Upper lobe of left lung (tissue), 6 donors: ENCODE measurements at regions not wholly inside any gene's neighbourhood (a gene's known extent, or its start where the extent isn't known, plus 50 kb on each side); places are given as distances from the start of the nearest gene placed in this dataset.

Source experiments
- ATAC-seq, 2 donors: fragments of 200-7000 bp; cut with Tn5 transposase; one replicate each; pipeline ENCODE4 v1.9.1; 2022; ENCODE audit warnings: mild to moderate bottlenecking in 2 of 2, moderate library complexity in 2 of 2; ENCODE audit not compliant: low FRiP score in 2 of 2
- DNase-seq, 2 donors: peaks; one replicate each; pipeline ENCODE4 v3.0.0-alpha.2; 2019 to 2020
- H3K27ac ChIP-seq, 4 donors: fragments of 200-600 bp; sonication (generic); one replicate each; pipeline ENCODE4 v1.5.1; 2016 to 2019
- H3K27me3 ChIP-seq, 4 donors: fragments of 200-600 bp; sonication (generic); one replicate each; pipeline ENCODE4 v1.5.1; 2017 to 2019
- H3K36me3 ChIP-seq, 4 donors: fragments of 200-600 bp; sonication (generic); one replicate each; pipeline ENCODE4 v1.5.1; 2016 to 2019
- H3K4me1 ChIP-seq, 4 donors: fragments of 200-600 bp; sonication (generic); one replicate each; pipeline ENCODE4 v1.5.1; 2018 to 2019
- H3K4me3 ChIP-seq, 4 donors: fragments of 200-600 bp; sonication (generic); one replicate each; pipeline ENCODE4 v1.5.1; 2017 to 2019; ENCODE audit warnings: mild to moderate bottlenecking in 2 of 4, moderate library complexity in 1 of 4
- H3K9me3 ChIP-seq, 4 donors: fragments of 200-600 bp; sonication (generic); one replicate each; pipeline ENCODE4 v1.5.1; 2018 to 2019
- CTCF ChIP-seq, 6 experiments: fragments of 450-650 bp in 4 of 6; fragments of 200-600 bp in 2 of 6; sonication (generic) in 2 of 6; IDR thresholded peaks; one replicate each; pipeline ENCODE4 v1.5.1; 2016 to 2019; ENCODE audit warnings: antibody characterized with exemption in 6 of 6
- EP300 ChIP-seq, 4 donors: sonication (generic); formaldehyde crosslinking; IDR thresholded peaks; one replicate each; pipeline ENCODE4 v1.5.1; 2017; ENCODE audit warnings: antibody characterized with exemption in 4 of 4, control low read depth in 2 of 4
- POLR2A ChIP-seq, 4 donors: fragments of 450-650 bp; IDR thresholded peaks; one replicate each; pipeline ENCODE4 v1.5.1; 2016 to 2017; ENCODE audit warnings: antibody characterized with exemption in 4 of 4, mild to moderate bottlenecking in 2 of 4
- POLR2AphosphoS5 ChIP-seq, 2 donors: sonication (generic); formaldehyde crosslinking; IDR thresholded peaks; one replicate each; pipeline ENCODE4 v1.5.1; 2017; ENCODE audit warnings: antibody characterized with exemption in 2 of 2
- WGBS, 2 donors: methylation state at CpG; one replicate each; pipeline ENCODE4 v1.1.5; 2017 to 2018; 5-methylcytosine and 5-hydroxymethylcytosine counted together
- donor health status: DM: no; HTN: no; CAD: no; lungs with moderate emphysema.
- donor health status: DM: no; HTN: yes; CAD: no; lungs with severe emphysema.

DNA sequence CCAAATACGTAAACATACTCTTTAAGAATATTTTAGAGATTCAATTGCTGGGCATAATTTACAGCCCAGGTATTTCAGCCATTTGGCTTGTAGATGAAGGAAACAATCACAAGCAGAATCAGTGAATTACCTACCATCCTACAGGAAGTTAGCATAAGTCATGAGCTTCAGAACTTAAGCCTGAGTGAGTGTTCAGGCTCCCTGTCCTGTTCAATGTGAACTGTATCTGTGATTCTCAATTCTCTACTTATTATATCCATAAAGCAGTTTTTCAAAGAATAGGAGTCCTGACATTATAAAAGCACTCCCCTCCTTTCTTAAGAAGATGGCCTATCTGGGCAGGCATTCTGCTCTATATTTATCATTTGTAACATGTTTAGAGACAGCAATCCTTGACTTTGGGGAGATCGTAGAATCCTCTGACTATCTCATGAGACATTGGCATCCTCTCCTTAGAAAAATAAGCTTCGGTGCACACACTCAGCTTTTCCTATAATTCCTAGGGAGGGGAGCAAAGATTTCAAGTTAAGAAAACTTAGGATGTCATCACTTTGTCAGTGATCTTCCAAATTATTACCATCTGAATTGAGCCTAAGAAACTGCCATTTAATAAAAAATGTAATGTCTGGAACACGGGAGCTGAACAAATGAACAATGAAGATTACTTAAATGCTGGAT is 645.2 kb upstream of the IGFBP3 start:
- no peak for DNase-seq
- no peak overlapping the region for H3K27ac ChIP-seq
- H3K36me3 ChIP-seq = no peaks in the 10 kb centered on the region
- no peaks in the 10 kb centered on the region for H3K27me3 ChIP-seq
- peaks cover 0 to 4% (median 0%) of the 10 kb centered on the region in 4 donors for H3K9me3 ChIP-seq
- peaks cover 0 to 3% (median 0%) of the 10 kb centered on the region in 4 donors for H3K4me1 ChIP-seq
- WGBS, 2 donors = 83 to 87% methylated on average over 4 of the region's 4 CpGs
- no peak overlapping the region for H3K4me3 ChIP-seq
- no peak for ATAC-seq
- TF ChIP-seq POLR2A (IDR thresholded peaks at IDR 0.05) (no peak), CTCF (IDR thresholded peaks at IDR 0.05) (no peak), EP300 (IDR thresholded peaks at IDR 0.05) (no peak), POLR2AphosphoS5 (IDR thresholded peaks at IDR 0.05) (no peak)

DNA sequence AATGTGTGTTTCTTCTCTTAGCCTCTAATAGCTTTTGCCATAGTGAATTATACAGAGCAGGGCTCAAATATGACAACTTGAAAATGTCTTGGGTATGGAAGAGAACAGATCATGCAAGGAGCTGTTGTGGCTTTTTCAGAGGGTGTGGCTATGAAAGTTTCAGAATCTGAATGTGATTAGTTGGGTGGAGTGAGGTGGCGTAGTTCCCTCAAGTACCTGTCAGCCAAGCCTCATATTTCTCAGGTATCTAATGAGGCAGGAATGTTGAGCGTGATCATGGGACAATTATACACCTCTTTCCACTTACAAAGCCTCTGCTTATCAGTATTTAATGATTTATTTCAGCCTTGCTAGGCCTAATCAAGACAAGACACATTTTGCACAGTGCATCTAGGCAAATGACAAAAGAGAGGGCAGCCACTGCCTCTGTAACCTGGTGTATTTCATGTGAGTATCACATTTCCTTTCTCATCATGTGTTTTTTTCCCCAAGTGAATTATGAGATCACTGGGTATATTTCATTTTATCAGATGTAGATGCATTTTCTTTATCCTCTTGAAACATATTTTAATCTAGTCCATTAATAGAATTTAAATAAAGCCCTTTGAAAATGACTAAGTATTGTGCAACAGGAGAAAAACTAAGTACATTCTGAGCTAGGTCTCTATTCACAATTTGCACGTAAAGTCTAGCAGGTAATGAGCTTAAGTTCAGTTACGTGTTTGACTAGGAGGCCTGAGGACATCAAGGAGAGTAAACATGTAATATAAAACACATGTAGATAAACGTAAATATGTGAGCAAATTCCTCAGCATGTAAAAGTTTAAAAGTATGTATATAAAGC is 644.4 kb upstream of the IGFBP3 start:
- peak in 1 of 2 donors; percentile 70 for ATAC-seq
- WGBS, 2 donors = 57 to 73% methylated on average over 5 of the region's 5 CpGs
- Histone ChIP-seq H3K4me3 (no peak overlapping the region), H3K4me1 (peaks cover 0 to 3% (median 0%) of the 10 kb centered on the region in 4 donors), H3K27me3 (no peaks in the 10 kb centered on the region), H3K36me3 (no peaks in the 10 kb centered on the region), H3K9me3 (peaks cover 0 to 7% (median 0%) of the 10 kb centered on the region in 4 donors), H3K27ac (no peak overlapping the region)
- DNase-seq = peak in 1 of 2 donors; percentile 34
- TF ChIP-seq EP300 (IDR thresholded peaks at IDR 0.05) (peak in 1 of 4 donors; percentile 43), CTCF (IDR thresholded peaks at IDR 0.05) (no peak)

DNA sequence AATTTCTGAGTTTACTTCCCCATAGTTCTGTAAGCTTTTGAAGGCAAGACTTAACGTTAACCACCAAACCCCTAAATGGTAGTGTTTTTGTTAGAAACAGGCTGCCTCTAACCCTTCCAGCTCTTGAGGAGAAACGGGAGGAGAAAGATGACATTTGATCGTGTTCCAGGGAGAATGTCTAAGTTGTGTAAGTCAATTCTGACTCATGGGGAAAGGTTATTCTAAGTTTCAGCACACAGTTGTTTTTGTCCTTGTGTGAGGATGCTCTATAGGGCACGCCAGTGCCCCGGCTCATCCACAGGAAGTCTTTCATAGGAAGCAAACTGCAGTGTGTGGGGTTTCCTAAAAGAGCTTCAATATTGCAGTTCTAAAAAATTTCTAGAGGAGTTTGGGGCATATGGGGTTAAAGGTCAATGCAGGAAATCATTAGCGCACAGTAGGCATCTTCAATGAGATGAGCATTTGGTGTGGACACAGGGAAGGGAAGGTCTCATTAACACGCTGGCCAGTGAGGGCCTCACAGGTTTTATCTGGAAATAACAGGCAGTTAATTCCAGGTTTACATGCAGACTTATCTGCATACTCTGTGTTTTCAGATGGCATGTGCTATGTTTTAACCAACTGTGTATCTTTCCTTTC is 638.2 kb upstream of the IGFBP3 start:
- peaks cover 0 to 7% (median 0%) of the 10 kb centered on the region in 4 donors for H3K9me3 ChIP-seq
- TF ChIP-seq POLR2A (IDR thresholded peaks at IDR 0.05) = no peak
- TF ChIP-seq POLR2AphosphoS5 (IDR thresholded peaks at IDR 0.05) = no peak
- no peak for TF ChIP-seq CTCF (IDR thresholded peaks at IDR 0.05)
- no peak for TF ChIP-seq EP300 (IDR thresholded peaks at IDR 0.05)
- no peaks in the 10 kb centered on the region for H3K27me3 ChIP-seq
- ATAC-seq (no peak), DNase-seq (no peak)
- H3K4me3 ChIP-seq = no peak overlapping the region
- WGBS, 2 donors = 82 to 84% methylated on average over 7 of the region's 7 CpGs
- H3K27ac ChIP-seq = no peak overlapping the region
- peaks cover 0 to 7% (median 0%) of the 10 kb centered on the region in 4 donors for H3K4me1 ChIP-seq
- H3K36me3 ChIP-seq = no peaks in the 10 kb centered on the region

DNA sequence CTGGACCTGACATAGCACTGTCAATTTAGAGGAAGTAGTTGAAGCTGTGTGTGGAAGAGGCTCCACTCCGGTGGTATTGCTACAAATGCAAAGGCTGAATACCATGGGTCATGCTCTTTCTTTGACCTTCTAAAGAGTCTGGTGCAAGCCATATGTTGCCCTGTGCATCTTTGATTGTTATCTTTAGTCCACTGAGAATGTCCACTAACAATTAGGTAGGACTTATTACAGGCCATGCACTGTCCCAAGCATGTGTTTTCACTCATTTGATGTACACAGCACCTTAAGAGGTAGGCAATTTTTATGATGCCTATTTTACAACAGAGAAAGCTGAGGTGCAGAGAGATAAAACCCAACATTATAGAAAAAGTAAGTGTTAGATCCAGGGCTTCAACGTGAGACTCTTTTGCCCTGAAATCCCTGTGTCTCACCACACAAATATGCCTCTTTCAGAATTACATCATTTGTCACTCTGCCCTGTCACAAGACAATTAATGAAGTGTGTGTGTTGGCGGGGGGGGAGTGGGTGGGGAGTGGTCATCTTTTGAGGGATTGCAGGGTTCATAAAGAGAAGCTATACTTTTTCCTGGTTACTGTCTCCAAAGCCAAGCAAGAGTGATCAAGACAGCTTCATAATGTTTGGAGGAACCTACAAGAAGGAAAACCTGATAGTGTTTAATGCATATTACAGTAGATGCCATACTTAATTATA is 637.6 kb upstream of the IGFBP3 start:
- Histone ChIP-seq H3K9me3 (peaks cover 0 to 7% (median 0%) of the 10 kb centered on the region in 4 donors), H3K4me3 (no peak overlapping the region), H3K27ac (no peak overlapping the region), H3K36me3 (no peaks in the 10 kb centered on the region), H3K4me1 (peaks cover 0 to 7% (median 0%) of the 10 kb centered on the region in 4 donors), H3K27me3 (no peaks in the 10 kb centered on the region)
- ATAC-seq (no peak), DNase-seq (no peak)
- WGBS, 2 donors = 49 to 67% methylated on average over 3 of the region's 3 CpGs
- TF ChIP-seq CTCF (IDR thresholded peaks at IDR 0.05) (no peak), POLR2AphosphoS5 (IDR thresholded peaks at IDR 0.05) (no peak), EP300 (IDR thresholded peaks at IDR 0.05) (no peak)
